Immature natural killer cell (primary cell): ENCODE measurements at regions not wholly inside any gene's neighbourhood (a gene's known extent, or its start where the extent isn't known, plus 50 kb on each side); places are given as distances from the start of the nearest gene placed in this dataset.

Experiments used
- DNase-seq, 3 donors: peaks; one replicate each; pipeline ENCODE4 v3.0.0; 2022; ENCODE audit warnings: mixed read lengths in 1 of 3
- H3K27ac Mint-ChIP-seq, 6 donors: one replicate each; pipeline ENCODE4 v1.8.0; 2020; ENCODE audit warnings: mixed read lengths in 6 of 6, mild to moderate bottlenecking in 5 of 6, inconsistent platforms in 4 of 6, moderate library complexity in 3 of 6
- H3K27me3 Mint-ChIP-seq, 3 donors: one replicate each; pipeline ENCODE4 v1.8.0; 2020 to 2021; ENCODE audit warnings: low read depth in 3 of 3, mild to moderate bottlenecking in 3 of 3, mixed read lengths in 3 of 3, moderate library complexity in 3 of 3, inconsistent platforms in 1 of 3
- H3K36me3 Mint-ChIP-seq, 3 donors: one replicate each; pipeline ENCODE4 v1.8.0; 2020; ENCODE audit warnings: mixed read lengths in 3 of 3, inconsistent platforms in 2 of 3, mild to moderate bottlenecking in 2 of 3
- H3K4me1 Mint-ChIP-seq, 2 donors: one replicate each; pipeline ENCODE4 v1.8.0; 2020; ENCODE audit warnings: inconsistent platforms in 2 of 2, mild to moderate bottlenecking in 2 of 2, mixed read lengths in 2 of 2, moderate library complexity in 1 of 2
- H3K4me3 Mint-ChIP-seq, 5 donors: one replicate each; pipeline ENCODE4 v1.8.0; 2020; ENCODE audit warnings: mild to moderate bottlenecking in 5 of 5, mixed read lengths in 5 of 5, inconsistent platforms in 3 of 5, moderate library complexity in 3 of 5
- H3K9me3 Mint-ChIP-seq, 6 donors: one replicate each; pipeline ENCODE4 v1.8.0; 2020; ENCODE audit warnings: mild to moderate bottlenecking in 6 of 6, mixed read lengths in 6 of 6, inconsistent platforms in 4 of 6, moderate library complexity in 3 of 6

DNA sequence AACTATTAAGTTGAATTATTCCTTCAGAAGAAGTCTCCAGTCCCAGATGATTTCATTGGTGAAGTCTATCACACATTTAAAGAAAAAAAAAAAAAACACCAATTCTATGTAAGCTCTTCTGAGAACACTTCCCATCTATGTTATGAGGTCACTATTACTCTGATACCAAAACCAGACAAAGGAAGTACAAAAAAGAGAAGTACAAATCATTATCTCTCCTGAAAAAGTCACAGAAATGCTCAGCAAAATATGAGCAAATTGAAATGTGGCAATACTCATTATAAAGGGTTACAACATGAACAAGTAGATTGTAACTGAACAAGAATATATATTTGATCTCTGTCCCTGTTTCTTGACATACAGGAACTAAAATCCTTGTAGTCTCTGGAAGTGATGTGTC is 280.4 kb downstream of the TLE1 start:
- Mint-ChIP-seq H3K4me1 (no peaks in the 10 kb centered on the region), H3K4me3 (no peak overlapping the region), H3K36me3 (no peaks in the 10 kb centered on the region), H3K27ac (no peak overlapping the region), H3K9me3 (peaks cover 0 to 7% (median 0%) of the 10 kb centered on the region in 6 donors), H3K27me3 (no peaks in the 10 kb centered on the region)
- no peak for DNase-seq

DNA sequence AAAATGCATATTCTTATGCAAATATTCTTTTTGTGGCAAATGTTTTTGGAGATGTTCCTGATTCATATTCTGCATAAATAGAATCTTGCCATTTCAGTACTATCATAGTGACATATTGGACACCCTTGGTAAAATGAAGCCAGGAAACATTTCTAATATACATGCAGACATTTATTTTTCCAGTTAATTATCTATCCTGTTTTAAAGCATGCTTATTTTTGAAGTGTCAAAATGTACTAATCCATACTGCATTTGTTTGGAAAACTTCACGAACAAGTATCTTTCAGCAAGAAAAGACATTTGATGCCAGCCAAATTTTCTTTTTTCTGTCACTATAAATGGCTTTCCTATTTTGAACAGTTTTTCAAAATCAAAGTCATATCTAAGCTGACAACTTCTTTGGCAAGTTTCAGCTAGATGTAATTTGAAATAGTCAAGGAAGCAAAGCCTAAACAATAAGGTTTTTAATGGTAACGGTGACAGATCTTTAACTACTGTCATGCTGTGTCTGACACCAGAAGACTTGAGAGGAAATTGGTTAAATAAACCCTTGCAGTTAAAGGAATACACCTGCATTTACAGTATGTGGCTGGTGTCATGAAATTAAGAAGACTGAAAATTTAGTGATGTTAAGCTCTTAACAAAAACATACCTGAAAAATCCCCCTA is 284.3 kb downstream of the TLE1 start:
- H3K9me3 Mint-ChIP-seq = peaks cover 0 to 7% (median 0%) of the 10 kb centered on the region in 6 donors
- peaks cover 0 to 3% (median 0%) of the 10 kb centered on the region in 3 donors for H3K27me3 Mint-ChIP-seq
- H3K27ac Mint-ChIP-seq = no peak overlapping the region
- H3K4me1 Mint-ChIP-seq = no peaks in the 10 kb centered on the region
- DNase-seq = no peak
- H3K4me3 Mint-ChIP-seq = no peak overlapping the region
- no peaks in the 10 kb centered on the region for H3K36me3 Mint-ChIP-seq

DNA sequence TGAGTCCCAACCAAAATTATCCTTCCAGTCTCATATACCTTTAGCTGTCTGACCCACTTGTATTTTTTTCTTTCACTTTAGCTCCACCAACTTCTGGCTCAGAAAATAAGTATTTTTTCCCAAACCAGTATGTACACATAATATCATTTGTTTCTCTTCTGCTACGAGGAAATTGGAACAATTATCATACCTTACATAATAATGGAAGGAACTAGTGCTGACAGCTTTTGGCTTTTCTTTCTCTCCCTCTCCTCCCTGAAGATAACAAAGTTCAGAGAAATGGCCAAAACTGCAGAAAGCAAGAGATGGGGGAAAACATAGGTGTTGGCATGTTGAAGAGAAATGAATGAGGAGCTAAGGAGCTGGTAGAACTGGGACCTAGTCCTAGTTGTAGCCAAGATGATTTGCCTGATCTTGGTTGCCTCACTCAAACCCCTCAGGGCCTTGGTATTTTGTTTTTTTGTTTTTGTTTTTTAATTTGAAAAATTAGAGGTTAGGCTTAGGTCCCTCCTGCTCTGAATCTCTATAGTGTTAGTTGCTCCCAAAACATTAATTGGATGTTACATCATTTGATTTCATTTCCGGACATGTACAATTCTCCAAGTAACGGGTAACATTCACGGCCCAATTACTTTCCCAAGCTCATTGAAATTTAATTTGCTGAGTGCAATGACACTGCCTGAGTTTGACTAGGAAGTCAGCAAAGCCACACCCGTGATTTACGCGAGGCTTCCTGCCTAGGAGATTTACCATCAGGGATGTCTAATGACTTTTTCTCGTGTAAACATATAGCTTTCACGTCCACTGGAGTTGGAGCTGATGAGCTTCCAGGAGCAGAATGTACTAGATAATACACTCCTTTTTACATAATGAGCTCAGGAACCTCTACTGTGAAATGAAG is 291.6 kb downstream of the TLE1 start:
- peaks cover 0 to 2% (median 2%) of the 10 kb centered on the region in 3 donors for H3K27me3 Mint-ChIP-seq
- no peaks in the 10 kb centered on the region for H3K4me1 Mint-ChIP-seq
- no peak overlapping the region for H3K27ac Mint-ChIP-seq
- DNase-seq = no peak
- peaks cover 0 to 8% (median 0%) of the 10 kb centered on the region in 6 donors for H3K9me3 Mint-ChIP-seq
- no peak overlapping the region for H3K4me3 Mint-ChIP-seq
- H3K36me3 Mint-ChIP-seq = no peaks in the 10 kb centered on the region

DNA sequence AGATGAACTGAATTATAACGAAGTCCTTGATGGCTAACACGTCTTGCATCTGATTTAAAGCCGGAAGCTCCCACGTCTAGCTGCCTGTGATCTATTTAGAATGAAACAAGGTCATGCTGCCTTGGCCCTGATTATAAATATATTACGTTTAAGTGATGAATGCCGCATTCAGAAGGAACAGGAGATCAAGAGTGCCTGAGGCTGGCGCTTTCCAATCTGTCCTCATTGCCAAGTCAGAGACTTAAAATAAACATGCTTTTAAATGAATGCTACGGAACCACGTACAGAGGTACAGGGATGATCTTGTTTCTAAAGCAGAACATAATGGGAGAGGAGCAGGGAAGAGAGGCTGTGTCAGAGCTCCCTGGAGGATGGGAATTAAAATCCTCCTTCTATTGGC is 292.8 kb downstream of the TLE1 start:
- Mint-ChIP-seq H3K9me3 (peaks cover 0 to 8% (median 0%) of the 10 kb centered on the region in 6 donors), H3K36me3 (no peaks in the 10 kb centered on the region), H3K27ac (no peak overlapping the region), H3K27me3 (peaks cover 0 to 2% (median 2%) of the 10 kb centered on the region in 3 donors), H3K4me3 (no peak overlapping the region), H3K4me1 (no peaks in the 10 kb centered on the region)
- DNase-seq = no peak

DNA sequence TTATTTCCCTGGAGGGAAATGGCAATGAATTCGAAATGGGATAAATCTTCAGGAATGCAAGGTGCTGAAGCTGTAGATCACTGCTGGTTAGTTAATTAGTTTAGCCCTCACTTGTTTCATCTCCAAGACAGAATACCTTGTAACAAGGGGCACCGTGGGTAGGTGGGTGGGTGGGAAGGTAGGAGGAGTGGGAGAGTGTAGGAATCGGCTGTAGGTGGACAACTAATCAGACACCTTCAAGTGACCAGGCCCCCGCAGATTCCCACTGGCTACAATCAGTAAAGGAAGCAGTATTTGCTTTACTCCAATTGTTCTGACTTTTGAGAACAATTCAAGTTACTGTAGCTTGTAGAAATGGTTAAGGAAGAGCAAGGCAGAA is 293.7 kb downstream of the TLE1 start:
- Mint-ChIP-seq H3K4me1 (no peaks in the 10 kb centered on the region), H3K36me3 (no peaks in the 10 kb centered on the region), H3K4me3 (no peak overlapping the region)

DNA sequence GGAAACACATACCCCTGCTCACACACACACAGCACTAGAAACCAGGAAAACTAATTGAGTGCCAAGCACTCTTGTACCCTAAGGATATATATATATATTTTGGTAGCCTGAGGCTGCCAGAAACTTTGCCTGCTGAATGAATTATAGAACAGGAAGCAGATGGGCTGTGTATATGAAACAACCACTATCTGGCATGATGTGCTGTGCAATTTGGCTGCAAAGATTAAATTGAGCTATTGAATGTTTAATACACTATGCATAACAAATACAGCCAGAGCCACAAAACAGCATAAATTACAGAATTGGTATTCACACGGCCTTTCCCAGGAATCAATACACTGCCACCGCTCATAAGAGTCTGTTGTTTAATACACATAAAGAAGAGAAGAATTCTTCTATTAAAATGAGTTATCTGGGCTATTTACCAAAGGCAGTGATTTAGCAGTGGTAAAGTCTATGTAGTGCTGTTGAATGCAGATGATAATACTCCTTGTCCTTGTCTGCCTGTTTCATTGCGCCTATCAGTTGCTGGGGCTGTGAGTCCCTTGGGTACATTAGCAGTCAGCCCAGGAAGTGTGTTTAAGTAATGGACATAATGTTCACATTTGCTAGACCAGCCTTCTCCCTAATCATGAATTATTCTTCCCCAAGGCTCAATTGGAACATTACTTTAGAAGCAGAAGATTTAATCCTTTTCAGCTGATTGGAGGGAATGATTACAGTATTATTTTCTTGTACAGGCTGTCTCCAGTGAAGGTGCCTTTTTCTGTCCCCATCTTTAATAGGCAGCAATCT is 294.3 kb downstream of the TLE1 start:
- Mint-ChIP-seq H3K27ac (no peak overlapping the region), H3K36me3 (no peaks in the 10 kb centered on the region), H3K4me1 (no peaks in the 10 kb centered on the region), H3K4me3 (no peak overlapping the region), H3K9me3 (peaks cover 0 to 8% (median 0%) of the 10 kb centered on the region in 6 donors), H3K27me3 (peaks cover 0 to 2% (median 2%) of the 10 kb centered on the region in 3 donors)
- no peak for DNase-seq

More for the DNA sequence above, 293.7 kb downstream of the TLE1 start:
- peaks cover 0 to 8% (median 0%) of the 10 kb centered on the region in 6 donors for H3K9me3 Mint-ChIP-seq
- DNase-seq = no peak
- H3K27me3 Mint-ChIP-seq = peaks cover 0 to 2% (median 2%) of the 10 kb centered on the region in 3 donors
- H3K27ac Mint-ChIP-seq = no peak overlapping the region

DNA sequence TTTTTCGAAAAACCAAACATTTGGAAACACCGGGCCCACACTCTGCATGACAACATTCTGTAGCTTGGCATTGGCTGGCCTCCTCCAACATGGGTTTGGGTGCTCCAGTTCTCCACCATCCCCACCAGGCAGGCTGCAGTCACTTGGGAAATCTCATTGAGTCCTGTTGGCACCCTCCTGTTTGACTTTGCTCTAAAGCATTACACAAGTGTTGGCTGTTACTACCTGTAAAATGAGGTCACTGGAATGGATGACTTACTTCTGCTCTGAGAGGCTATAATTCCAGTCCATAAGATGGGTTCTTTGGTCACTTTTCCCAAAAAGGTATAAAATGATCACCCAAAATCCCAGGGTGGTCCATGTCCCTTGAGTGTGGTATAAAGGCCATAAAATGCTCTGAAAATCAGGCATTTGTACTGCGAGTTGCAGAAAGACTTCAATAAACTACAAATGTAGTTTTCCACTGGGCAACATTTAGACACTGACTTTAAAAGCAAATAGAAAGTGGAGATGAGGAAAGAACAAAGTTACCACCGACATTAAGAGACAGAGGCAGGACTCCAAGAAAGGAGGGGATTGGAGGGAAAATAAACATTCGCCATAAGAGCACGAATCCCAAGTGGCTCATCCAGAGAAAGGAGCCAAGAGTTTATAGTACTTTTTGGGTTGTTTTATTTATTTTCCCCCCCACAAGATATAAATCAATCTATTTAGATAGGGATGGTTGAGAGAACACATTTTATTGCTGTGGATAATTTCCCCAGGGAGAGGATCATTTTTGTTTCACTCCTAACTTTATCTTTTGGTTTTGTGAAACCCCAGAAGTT is 295.1 kb downstream of the TLE1 start:
- Mint-ChIP-seq H3K4me3 (no peak overlapping the region), H3K4me1 (no peaks in the 10 kb centered on the region), H3K36me3 (no peaks in the 10 kb centered on the region), H3K27me3 (peaks cover 0 to 2% (median 0%) of the 10 kb centered on the region in 3 donors), H3K27ac (no peak overlapping the region), H3K9me3 (peaks cover 0 to 4% (median 0%) of the 10 kb centered on the region in 6 donors)
- DNase-seq = no peak

DNA sequence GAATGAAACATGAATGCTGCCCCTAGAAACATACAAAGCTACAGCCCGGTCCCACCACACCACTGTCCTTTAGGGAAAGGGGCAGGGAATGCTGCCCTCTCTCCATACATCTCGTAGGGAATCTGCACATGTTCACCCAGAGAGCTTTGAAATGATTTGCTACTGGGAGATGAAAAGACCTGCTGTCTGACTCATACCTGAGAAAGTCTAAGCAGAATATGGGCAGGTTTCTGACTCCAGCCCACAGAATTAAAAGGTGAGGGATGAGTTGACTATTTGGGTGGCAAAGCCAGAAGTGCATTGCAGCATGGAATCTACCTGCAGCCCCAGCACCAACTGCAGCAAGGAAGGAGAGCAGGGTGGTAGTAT is 297.9 kb downstream of the TLE1 start:
- Mint-ChIP-seq H3K9me3 (no peaks in the 10 kb centered on the region), H3K4me3 (no peak overlapping the region), H3K36me3 (no peaks in the 10 kb centered on the region), H3K27me3 (peaks cover 0 to 2% (median 0%) of the 10 kb centered on the region in 3 donors), H3K27ac (no peak overlapping the region), H3K4me1 (no peaks in the 10 kb centered on the region)
- no peak for DNase-seq

DNA sequence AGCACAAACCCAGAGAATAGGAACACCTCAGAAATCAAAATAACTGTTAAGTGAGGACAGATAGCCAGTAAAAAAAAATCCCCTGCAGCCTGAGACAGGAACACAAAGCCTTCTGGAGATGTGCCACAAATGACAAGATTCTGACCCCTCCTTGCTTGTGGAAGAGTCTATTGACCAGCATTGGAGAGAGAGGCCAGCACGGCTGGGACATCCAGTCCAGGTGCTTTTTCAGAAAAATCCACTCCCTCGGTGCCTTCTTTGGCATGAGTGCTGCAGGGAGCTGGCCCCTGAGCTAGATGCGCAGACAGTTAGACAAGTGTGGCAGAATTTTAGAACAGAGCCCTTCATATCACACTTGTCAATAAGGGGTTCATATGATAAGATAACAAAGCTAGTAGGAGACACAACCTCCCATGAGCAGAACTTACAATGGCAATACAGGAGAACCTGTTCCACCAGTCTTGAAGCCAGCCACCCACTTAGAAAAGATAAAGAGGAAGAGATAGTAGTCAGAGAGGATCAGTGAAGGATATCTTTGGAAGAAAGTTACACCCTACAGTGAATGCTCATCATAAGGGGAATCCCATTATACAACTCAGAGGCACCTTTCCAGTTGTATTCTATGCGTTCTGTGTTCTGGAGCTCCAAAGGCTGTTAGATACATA is 298.4 kb downstream of the TLE1 start:
- H3K4me1 Mint-ChIP-seq = no peaks in the 10 kb centered on the region
- H3K27ac Mint-ChIP-seq = no peak overlapping the region
- H3K27me3 Mint-ChIP-seq = peaks cover 0 to 3% (median 2%) of the 10 kb centered on the region in 3 donors
- no peaks in the 10 kb centered on the region for H3K36me3 Mint-ChIP-seq
- DNase-seq = no peak
- no peak overlapping the region for H3K4me3 Mint-ChIP-seq
- H3K9me3 Mint-ChIP-seq = no peaks in the 10 kb centered on the region

DNA sequence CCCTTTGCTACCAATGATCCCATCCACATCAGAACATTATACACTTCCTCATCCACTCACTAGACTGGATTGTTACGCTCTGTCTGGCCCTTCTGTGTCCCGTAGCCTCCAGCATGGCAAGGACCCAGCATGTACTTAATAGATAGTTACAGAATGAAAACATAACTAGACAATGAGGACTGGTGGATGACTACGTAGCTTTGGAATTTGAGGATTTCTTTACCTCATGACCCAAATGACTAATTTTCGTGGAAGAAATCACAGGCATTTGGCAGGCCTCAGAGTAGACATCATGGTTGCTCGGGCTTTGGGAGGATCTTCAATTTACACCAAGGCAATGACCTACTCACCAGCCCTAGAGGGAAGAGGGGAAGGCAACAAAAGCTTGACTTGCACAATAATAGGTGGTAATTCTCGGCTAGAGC is 299.8 kb downstream of the TLE1 start:
- no peak for DNase-seq
- no peaks in the 10 kb centered on the region for H3K9me3 Mint-ChIP-seq
- no peaks in the 10 kb centered on the region for H3K36me3 Mint-ChIP-seq
- no peaks in the 10 kb centered on the region for H3K4me1 Mint-ChIP-seq
- H3K27ac Mint-ChIP-seq = no peak overlapping the region
- peaks cover 0 to 3% (median 2%) of the 10 kb centered on the region in 3 donors for H3K27me3 Mint-ChIP-seq
- no peak overlapping the region for H3K4me3 Mint-ChIP-seq

DNA sequence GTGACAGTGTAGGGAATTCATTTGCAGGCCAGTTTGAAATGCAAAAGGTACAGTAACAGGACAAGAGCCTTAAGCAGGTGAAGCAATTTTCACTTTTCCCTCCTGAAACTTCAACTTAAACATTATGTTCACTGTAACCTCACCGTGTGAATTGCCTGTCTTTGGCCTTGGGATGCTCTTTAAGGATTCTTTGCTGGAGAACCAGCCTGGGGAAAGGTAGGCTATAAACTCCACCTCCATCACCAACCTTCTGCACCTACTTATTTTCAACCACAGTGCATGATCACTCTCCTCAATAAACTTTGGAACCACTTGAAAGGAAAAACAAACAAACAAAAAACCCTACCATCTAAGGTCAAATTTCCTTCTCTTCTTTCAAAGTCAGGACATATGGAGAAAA is 300.5 kb downstream of the TLE1 start:
- no peaks in the 10 kb centered on the region for H3K9me3 Mint-ChIP-seq
- no peaks in the 10 kb centered on the region for H3K4me1 Mint-ChIP-seq
- H3K27ac Mint-ChIP-seq = no peak overlapping the region
- no peak overlapping the region for H3K4me3 Mint-ChIP-seq
- no peaks in the 10 kb centered on the region for H3K36me3 Mint-ChIP-seq
- DNase-seq = no peak
- peaks cover 0 to 3% (median 2%) of the 10 kb centered on the region in 3 donors for H3K27me3 Mint-ChIP-seq

DNA sequence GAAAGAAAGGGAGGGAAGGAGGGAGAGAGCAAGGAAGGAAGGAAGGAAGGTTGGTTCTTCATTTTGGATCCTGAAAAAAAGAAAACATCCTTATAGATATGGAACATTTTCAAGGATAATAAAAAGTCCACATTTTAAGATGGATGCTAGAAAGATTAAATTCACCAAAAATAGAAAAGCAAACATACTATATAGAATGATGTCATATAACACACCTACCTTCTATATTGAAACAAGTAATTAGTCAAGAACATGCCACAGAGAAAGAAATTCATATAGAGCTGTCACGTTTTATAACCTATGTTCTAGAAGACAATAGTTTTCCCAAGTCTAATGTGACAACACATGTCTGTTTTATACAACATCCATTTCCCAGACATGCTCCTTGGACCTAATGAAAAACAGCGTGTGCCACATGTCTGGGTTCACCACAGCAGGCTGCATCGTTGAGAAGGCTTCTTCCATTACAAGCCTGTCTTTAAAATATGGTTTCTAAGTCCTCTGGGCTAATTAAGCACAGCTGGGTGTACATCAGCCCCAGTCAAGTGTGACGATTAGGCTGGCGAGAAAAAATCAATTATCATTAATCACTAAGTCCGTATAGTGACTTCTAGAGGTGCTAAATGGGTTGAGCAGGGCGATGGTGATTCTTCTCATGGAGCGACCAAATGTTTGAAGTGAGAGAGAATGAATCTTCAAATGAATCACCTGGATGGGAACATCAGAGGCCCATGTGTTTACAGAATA is 301.8 kb downstream of the TLE1 start:
- no peaks in the 10 kb centered on the region for H3K4me1 Mint-ChIP-seq
- no peak for DNase-seq
- H3K9me3 Mint-ChIP-seq = no peaks in the 10 kb centered on the region
- H3K4me3 Mint-ChIP-seq = no peak overlapping the region
- peaks cover 0 to 3% (median 2%) of the 10 kb centered on the region in 3 donors for H3K27me3 Mint-ChIP-seq
- H3K27ac Mint-ChIP-seq = no peak overlapping the region
- H3K36me3 Mint-ChIP-seq = no peaks in the 10 kb centered on the region
